HFFc6 (cell line): ENCODE measurements at regions not wholly inside any gene's neighbourhood (a gene's known extent, or its start where the extent isn't known, plus 50 kb on each side); places are given as distances from the start of the nearest gene placed in this dataset.
"Not testable (repeated sequence)": the region's sequence is repeated elsewhere in the genome, so short reads cannot be mapped to it uniquely, and the experiment has no call there.

Experiments used
- DNase-seq: peaks from one replicate; pipeline ENCODE4 v3.0.0-alpha.2; 2018
- H3K27ac Mint-ChIP-seq: 2 replicates; pipeline ENCODE4 v1.8.0; 2020; ENCODE audit warnings: mild to moderate bottlenecking, mixed read lengths
- H3K27me3 Mint-ChIP-seq: 2 replicates; pipeline ENCODE4 v1.8.0; 2021; ENCODE audit warnings: mild to moderate bottlenecking, moderate library complexity, mixed read lengths; ENCODE audit not compliant: insufficient read depth
- H3K36me3 Mint-ChIP-seq: 2 replicates; pipeline ENCODE4 v1.8.0; 2021; ENCODE audit warnings: low read depth, mixed read lengths
- H3K4me1 Mint-ChIP-seq: 2 replicates; pipeline ENCODE4 v1.8.0; 2020; ENCODE audit warnings: low read depth, mixed read lengths
- H3K4me3 Mint-ChIP-seq: 2 replicates; pipeline ENCODE4 v1.8.0; 2020; ENCODE audit warnings: mild to moderate bottlenecking, moderate library complexity, mixed read lengths
- H3K9me3 Mint-ChIP-seq: 2 replicates; pipeline ENCODE4 v1.8.0; 2020; ENCODE audit warnings: mild to moderate bottlenecking, mixed read lengths
- TF ChIP-seq, protein P1 (sequence below): fragments of 200-600 bp; sonication (generic); IDR thresholded peaks from 2 replicates; pipeline ENCODE4 v1.5.0; 2021; ENCODE audit warnings: antibody characterized with exemption, mild to moderate bottlenecking

GRCh38 chr22:36084717-36085116 lies 56.1 kb upstream of the RBFOX2 start:
- TF ChIP-seq, protein P1, sequence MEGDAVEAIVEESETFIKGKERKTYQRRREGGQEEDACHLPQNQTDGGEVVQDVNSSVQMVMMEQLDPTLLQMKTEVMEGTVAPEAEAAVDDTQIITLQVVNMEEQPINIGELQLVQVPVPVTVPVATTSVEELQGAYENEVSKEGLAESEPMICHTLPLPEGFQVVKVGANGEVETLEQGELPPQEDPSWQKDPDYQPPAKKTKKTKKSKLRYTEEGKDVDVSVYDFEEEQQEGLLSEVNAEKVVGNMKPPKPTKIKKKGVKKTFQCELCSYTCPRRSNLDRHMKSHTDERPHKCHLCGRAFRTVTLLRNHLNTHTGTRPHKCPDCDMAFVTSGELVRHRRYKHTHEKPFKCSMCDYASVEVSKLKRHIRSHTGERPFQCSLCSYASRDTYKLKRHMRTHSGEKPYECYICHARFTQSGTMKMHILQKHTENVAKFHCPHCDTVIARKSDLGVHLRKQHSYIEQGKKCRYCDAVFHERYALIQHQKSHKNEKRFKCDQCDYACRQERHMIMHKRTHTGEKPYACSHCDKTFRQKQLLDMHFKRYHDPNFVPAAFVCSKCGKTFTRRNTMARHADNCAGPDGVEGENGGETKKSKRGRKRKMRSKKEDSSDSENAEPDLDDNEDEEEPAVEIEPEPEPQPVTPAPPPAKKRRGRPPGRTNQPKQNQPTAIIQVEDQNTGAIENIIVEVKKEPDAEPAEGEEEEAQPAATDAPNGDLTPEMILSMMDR, result no peak
- Mint-ChIP-seq H3K4me1 (peaks cover 12% of the 10 kb centered on the region), H3K27ac (no peak overlapping the region), H3K36me3 (no peaks in the 10 kb centered on the region), H3K27me3 (no peaks in the 10 kb centered on the region; the same call in 1 of the 2 replicates), H3K4me3 (no peak overlapping the region), H3K9me3 (no peaks in the 10 kb centered on the region)
- no peak for DNase-seq

DNA sequence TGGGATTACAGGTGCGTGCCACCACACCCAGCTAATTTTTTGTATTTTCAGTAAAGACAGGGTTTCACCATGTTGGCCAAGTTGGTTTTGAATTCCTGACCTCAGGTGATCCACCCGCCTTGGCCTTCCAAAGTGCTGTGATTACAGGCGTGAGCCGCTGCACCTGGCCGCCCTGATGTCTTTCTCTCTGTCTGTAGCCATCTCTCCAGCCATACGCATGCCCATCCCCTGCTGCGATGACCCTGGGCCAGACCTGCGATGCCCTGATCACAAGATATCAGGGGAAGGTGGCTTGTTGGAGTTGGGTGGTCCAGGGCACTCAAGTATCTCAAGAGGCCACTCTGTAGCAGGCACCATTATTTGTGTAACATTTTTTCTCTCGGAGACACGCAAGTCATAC lies 54.4 kb upstream of the RBFOX2 start:
- Mint-ChIP-seq H3K36me3 (no peaks in the 10 kb centered on the region), H3K4me3 (no peak overlapping the region), H3K27me3 (no peaks in the 10 kb centered on the region), H3K9me3 (no peaks in the 10 kb centered on the region), H3K4me1 (peaks cover 12% of the 10 kb centered on the region), H3K27ac (no peak overlapping the region)
- DNase-seq, result no peak
- TF ChIP-seq, protein P1, result no peak

DNA sequence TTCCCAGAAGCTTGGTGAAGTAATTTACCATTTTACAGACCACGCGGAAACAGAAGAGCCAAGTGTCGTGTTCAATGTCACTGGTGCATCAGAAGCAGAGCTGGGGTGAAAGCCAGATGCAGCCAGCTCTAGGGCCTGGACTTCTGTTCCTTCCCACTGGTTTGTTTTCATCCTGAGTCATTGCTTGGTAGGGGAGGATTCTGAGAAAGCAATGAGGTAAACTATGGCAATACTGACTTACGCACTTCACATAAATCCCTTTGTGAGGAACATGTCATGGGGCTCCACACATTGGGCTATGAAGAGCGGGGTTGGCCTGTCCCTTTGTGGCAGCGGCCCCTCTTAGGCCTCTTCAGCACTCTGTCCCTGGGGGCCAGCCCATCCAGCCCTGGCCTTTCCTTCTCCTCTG lies 52.4 kb upstream of the RBFOX2 start:
- H3K27ac Mint-ChIP-seq, result peak overlapping the region; percentile 80
- DNase-seq, result peak; percentile 60
- no peaks in the 10 kb centered on the region for H3K36me3 Mint-ChIP-seq
- H3K4me3 Mint-ChIP-seq, result no peak overlapping the region
- H3K9me3 Mint-ChIP-seq, result no peaks in the 10 kb centered on the region
- TF ChIP-seq, protein P1, result no peak
- no peaks in the 10 kb centered on the region for H3K27me3 Mint-ChIP-seq
- H3K4me1 Mint-ChIP-seq, result peaks cover 21% of the 10 kb centered on the region

- H3K27me3 Mint-ChIP-seq, H3K4me3 Mint-ChIP-seq, H3K36me3 Mint-ChIP-seq, DNase-seq, H3K27ac Mint-ChIP-seq, H3K9me3 Mint-ChIP-seq: not testable (repeated sequence)
- peaks cover 21% of the 10 kb centered on the region for H3K4me1 Mint-ChIP-seq
Observed at GRCh38 chr22:36080281-36080680, 51.7 kb upstream of the RBFOX2 start.

- DNase-seq, result no peak
- no peaks in the 10 kb centered on the region for H3K27me3 Mint-ChIP-seq
- H3K9me3 Mint-ChIP-seq, result no peaks in the 10 kb centered on the region
- peaks cover 21% of the 10 kb centered on the region for H3K4me1 Mint-ChIP-seq
- no peaks in the 10 kb centered on the region for H3K36me3 Mint-ChIP-seq
- no peak overlapping the region for H3K4me3 Mint-ChIP-seq
- no peak overlapping the region for H3K27ac Mint-ChIP-seq
- TF ChIP-seq, protein P1, result no peak
Observed at GRCh38 chr22:36079041-36079440, 50.4 kb upstream of the RBFOX2 start.
